Caco-2 (cell line): ENCODE measurements at regions not wholly inside any gene's neighbourhood (a gene's known extent, or its start where the extent isn't known, plus 50 kb on each side); places are given as distances from the start of the nearest gene placed in this dataset.
"Not testable (repeated sequence)": the region's sequence is repeated elsewhere in the genome, so short reads cannot be mapped to it uniquely, and the experiment has no call there.

Experiments
- BruUV-seq: library from RNA; stranded (reverse); fragments of 400-500 nt; replicated peaks from 2 replicates; lab custom pipeline; 2021; lab: Mats Ljungman, UMichigan
- CTCF ChIA-PET: fragments of 300-600 bp; sonication (Branson Sonifier 250); formaldehyde crosslinking; loops from one replicate; lab custom pipeline; 2022; ENCODE audit warnings: antibody characterized with exemption; lab: Charles Lee
- POLR2A ChIA-PET: fragments of 300-600 bp; sonication (Branson Sonifier 250); formaldehyde crosslinking; loops from one replicate; lab custom pipeline; 2022; ENCODE audit warnings: antibody characterized with exemption; lab: Charles Lee
- DNase-seq, 2 experiments: peaks; one replicate each; pipeline versions ENCODE4 v3.0.0 to v3.0.0-alpha.2; 2020 to 2022
- H3K27me3 ChIP-seq: replicated peaks from 2 replicates; pipeline ENCODE4 v1.6.0; 2011; ENCODE audit warnings: low read length; ENCODE audit not compliant: control insufficient read depth, insufficient read depth
- H3K36me3 ChIP-seq: 2 replicates; pipeline ENCODE4 v1.5.1; 2011; ENCODE audit warnings: low read length; ENCODE audit not compliant: control insufficient read depth, insufficient read depth
- H3K4me1 ChIP-seq: fragments of 250-450 bp; sonication (Bioruptor Pico); 2 replicates; pipeline ENCODE4 v1.5.1; 2020; ENCODE audit warnings: mild to moderate bottlenecking
- H3K4me3 ChIP-seq: 2 replicates; pipeline ENCODE4 v1.5.1; 2011; ENCODE audit warnings: low read depth, mild to moderate bottlenecking, control low read depth, low read length
- H3K9me3 ChIP-seq: fragments of 250-450 bp; sonication (Bioruptor Pico); 2 replicates; pipeline ENCODE4 v1.5.1; 2020; ENCODE audit warnings: mild to moderate bottlenecking, moderate library complexity
- H3K27ac Mint-ChIP-seq: one replicate; pipeline ENCODE4 v1.8.0; 2022; ENCODE audit warnings: mixed read lengths; ENCODE audit not compliant: unreplicated experiment
- H3K27me3 Mint-ChIP-seq: one replicate; pipeline ENCODE4 v1.8.0; 2022; ENCODE audit warnings: mixed read lengths; ENCODE audit not compliant: insufficient read depth, unreplicated experiment
- H3K36me3 Mint-ChIP-seq: one replicate; pipeline ENCODE4 v1.8.0; 2022; ENCODE audit warnings: mild to moderate bottlenecking, mixed read lengths; ENCODE audit not compliant: insufficient read depth, unreplicated experiment
- H3K4me1 Mint-ChIP-seq: one replicate; pipeline ENCODE4 v1.8.0; 2022; ENCODE audit warnings: low read depth, mixed read lengths; ENCODE audit not compliant: unreplicated experiment
- H3K4me3 Mint-ChIP-seq: one replicate; pipeline ENCODE4 v1.8.0; 2022; ENCODE audit warnings: mild to moderate bottlenecking, moderate library complexity, mixed read lengths; ENCODE audit not compliant: unreplicated experiment
- H3K9me3 Mint-ChIP-seq: one replicate; pipeline ENCODE4 v1.8.0; 2022; ENCODE audit warnings: mixed read lengths; ENCODE audit not compliant: unreplicated experiment
- intact Hi-C: fragments of 100-400 bp; cut with micrococcal nuclease; formaldehyde crosslinking; loops from one replicate; pipeline ENCODE4 v1.10.0; 2022; ENCODE audit not compliant: unreplicated experiment
- TF ChIP-seq, protein P1 (sequence below), 2 experiments: fragments of 200-600 bp in 1 of 2; IDR thresholded peaks; 1 replicate in 1 of 2; 2 replicates in 1 of 2; pipeline versions ENCODE4 v1.5.1 to v1.8.0; 2011 to 2022; ENCODE audit warnings: antibody characterized with exemption in 1 of 2, control low read depth in 1 of 2, inconsistent platforms in 1 of 2, low read depth in 1 of 2, low read length in 1 of 2, mild to moderate bottlenecking in 1 of 2, moderate library complexity in 1 of 2; ENCODE audit not compliant: insufficient read depth in 1 of 2, severe bottlenecking in 1 of 2, unreplicated experiment in 1 of 2

DNA sequence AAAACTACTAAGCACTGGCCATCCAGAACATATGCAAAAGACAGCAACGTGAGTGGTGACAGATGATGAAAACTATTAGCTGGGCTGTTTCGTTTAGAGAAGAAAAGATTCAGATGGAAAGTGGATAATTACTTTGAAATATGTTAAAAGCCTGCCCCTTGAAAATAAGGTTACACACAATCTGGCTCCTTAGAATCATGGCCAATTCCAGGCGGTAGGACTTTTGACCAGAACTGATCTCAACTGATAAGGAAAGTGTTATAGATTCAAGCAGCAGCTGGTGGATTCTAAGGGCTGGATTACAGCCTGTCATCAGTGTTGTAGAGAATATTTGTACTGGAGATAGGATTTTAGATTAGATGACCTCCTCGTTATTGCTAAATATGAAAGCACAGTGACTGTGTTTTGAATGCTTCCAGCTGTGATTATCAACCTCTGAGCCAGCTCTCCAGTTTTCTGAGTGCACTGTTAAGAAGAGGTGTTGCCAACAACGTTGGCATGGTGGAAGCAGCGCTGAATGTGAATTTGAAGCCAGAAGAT is 75.1 kb downstream of the KBTBD2 start:
- CTCF ChIA-PET, H3K36me3 Mint-ChIP-seq, H3K9me3 Mint-ChIP-seq, H3K9me3 ChIP-seq, intact Hi-C loops, POLR2A ChIA-PET, H3K27me3 Mint-ChIP-seq, H3K27ac Mint-ChIP-seq, H3K4me3 ChIP-seq, BruUV-seq, H3K27me3 ChIP-seq, H3K36me3 ChIP-seq, H3K4me1 Mint-ChIP-seq, H3K4me3 Mint-ChIP-seq, H3K4me1 ChIP-seq: not testable (repeated sequence)
- peak in 1 of 2 experiments; percentile 27 for DNase-seq

GRCh38 chr7:32814779-32815178 is 76.8 kb downstream of the KBTBD2 start:
- BruUV-seq, H3K36me3 Mint-ChIP-seq, H3K4me1 Mint-ChIP-seq: not testable (repeated sequence)

DNA sequence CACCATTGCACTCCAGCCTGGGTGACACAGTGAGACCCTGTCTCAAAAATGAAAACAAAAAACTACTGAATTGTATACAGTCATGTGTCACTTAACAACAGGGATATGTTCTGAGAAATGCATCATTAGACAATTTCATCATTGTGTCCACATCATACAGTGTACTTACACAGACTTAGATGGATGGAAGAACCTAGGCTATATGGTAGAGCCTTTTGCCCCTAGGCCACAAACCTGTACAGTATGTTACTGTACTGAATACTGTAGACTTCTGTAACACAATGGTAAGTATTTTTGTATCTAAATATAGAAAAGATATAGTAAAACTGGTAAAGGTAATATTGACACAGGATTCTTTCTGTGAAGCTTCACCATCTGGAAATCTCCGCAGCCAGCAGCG is 81.7 kb downstream of the KBTBD2 start:
- Mint-ChIP-seq H3K9me3 (no peaks in the 10 kb centered on the region), H3K4me1 (no peaks in the 10 kb centered on the region), H3K36me3 (no peaks in the 10 kb centered on the region), H3K27ac (no peak overlapping the region), H3K27me3 (peaks cover 2% of the 10 kb centered on the region), H3K4me3 (no peak overlapping the region)
- no peak for DNase-seq
- Histone ChIP-seq H3K36me3 (no peaks in the 10 kb centered on the region), H3K9me3 (no peaks in the 10 kb centered on the region), H3K27me3 (no peaks in the 10 kb centered on the region), H3K4me1 (no peaks in the 10 kb centered on the region), H3K4me3 (no peak overlapping the region)
- TF ChIP-seq, protein P1, sequence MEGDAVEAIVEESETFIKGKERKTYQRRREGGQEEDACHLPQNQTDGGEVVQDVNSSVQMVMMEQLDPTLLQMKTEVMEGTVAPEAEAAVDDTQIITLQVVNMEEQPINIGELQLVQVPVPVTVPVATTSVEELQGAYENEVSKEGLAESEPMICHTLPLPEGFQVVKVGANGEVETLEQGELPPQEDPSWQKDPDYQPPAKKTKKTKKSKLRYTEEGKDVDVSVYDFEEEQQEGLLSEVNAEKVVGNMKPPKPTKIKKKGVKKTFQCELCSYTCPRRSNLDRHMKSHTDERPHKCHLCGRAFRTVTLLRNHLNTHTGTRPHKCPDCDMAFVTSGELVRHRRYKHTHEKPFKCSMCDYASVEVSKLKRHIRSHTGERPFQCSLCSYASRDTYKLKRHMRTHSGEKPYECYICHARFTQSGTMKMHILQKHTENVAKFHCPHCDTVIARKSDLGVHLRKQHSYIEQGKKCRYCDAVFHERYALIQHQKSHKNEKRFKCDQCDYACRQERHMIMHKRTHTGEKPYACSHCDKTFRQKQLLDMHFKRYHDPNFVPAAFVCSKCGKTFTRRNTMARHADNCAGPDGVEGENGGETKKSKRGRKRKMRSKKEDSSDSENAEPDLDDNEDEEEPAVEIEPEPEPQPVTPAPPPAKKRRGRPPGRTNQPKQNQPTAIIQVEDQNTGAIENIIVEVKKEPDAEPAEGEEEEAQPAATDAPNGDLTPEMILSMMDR (IDR thresholded peaks at IDR 0.05; ENCODE audit: insufficient read depth in 1 of 2, low read depth in 1 of 2, low read length in 1 of 2, severe bottlenecking in 1 of 2, unreplicated experiment in 1 of 2) = no peak
- CTCF ChIA-PET = no interaction called here
- BruUV-seq = no TSS peak
- intact Hi-C loops = loop anchor here (10.0 kb wide), 1 partner anchor 295 kb away; the partner anchor contains the start of gene RP9
- POLR2A ChIA-PET = no interaction called here

More at GRCh38 chr7:32814779-32815178, 76.8 kb downstream of the KBTBD2 start:
- H3K27me3 Mint-ChIP-seq, DNase-seq, H3K27ac Mint-ChIP-seq, H3K9me3 ChIP-seq, H3K9me3 Mint-ChIP-seq, intact Hi-C loops, H3K27me3 ChIP-seq, POLR2A ChIA-PET, H3K36me3 ChIP-seq, H3K4me1 ChIP-seq, CTCF ChIA-PET, H3K4me3 ChIP-seq, H3K4me3 Mint-ChIP-seq: not testable (repeated sequence)

GRCh38 chr7:32809347-32809746 is 82.2 kb downstream of the KBTBD2 start:
- H3K9me3 Mint-ChIP-seq = no peaks in the 10 kb centered on the region
- no peaks in the 10 kb centered on the region for H3K9me3 ChIP-seq
- no TSS peak for BruUV-seq
- CTCF ChIA-PET = no interaction called here
- no peaks in the 10 kb centered on the region for H3K36me3 ChIP-seq
- no peak for DNase-seq
- no peaks in the 10 kb centered on the region for H3K27me3 ChIP-seq
- no peaks in the 10 kb centered on the region for H3K36me3 Mint-ChIP-seq
- H3K27me3 Mint-ChIP-seq = peaks cover 2% of the 10 kb centered on the region
- TF ChIP-seq, protein P1 (IDR thresholded peaks at IDR 0.05; ENCODE audit: insufficient read depth in 1 of 2, low read depth in 1 of 2, low read length in 1 of 2, severe bottlenecking in 1 of 2, unreplicated experiment in 1 of 2) = no peak
- H3K4me1 Mint-ChIP-seq = no peaks in the 10 kb centered on the region
- H3K27ac Mint-ChIP-seq = no peak overlapping the region
- H3K4me1 ChIP-seq = no peaks in the 10 kb centered on the region
- H3K4me3 Mint-ChIP-seq = no peak overlapping the region
- intact Hi-C loops = loop anchor here (10.0 kb wide), 1 partner anchor 295 kb away; the partner anchor contains the start of gene RP9
- no peak overlapping the region for H3K4me3 ChIP-seq
- POLR2A ChIA-PET = no interaction called here
